ENCODE measurements at regions not wholly inside any gene's neighbourhood (a gene's known extent, or its start where the extent isn't known, plus 50 kb on each side); places are given as distances from the start of the nearest gene placed in this dataset.

DNA sequence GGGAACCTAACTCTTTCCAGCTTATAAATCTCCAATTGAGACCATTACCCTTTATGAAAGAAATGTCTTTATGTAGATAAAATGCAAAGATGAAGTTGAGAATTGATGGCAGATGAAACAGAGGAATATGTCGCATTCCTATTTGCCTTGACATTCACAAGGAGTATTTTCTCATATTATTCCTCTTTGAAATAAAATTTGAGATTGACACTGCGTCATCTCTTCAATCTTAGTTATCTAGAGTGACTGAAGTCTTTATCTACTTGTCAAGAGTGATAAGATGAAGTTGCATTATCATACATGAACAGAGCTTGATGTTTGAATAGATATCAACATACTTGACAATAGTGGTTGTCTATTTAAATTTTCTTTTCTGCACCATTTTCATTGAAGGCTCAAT is 574.4 kb upstream of the SOX9 start:
- H3K9ac ChIP-seq (ENCODE audit: low read depth, low read length) = no peak overlapping the region
- ATAC-seq (ENCODE audit: low read depth) = no peak
- no peak for DNase-seq
- no peak for TF ChIP-seq MAFK (IDR thresholded peaks at IDR 0.05; ENCODE audit: low read depth, low read length)
- TF ChIP-seq RAD21 (IDR thresholded peaks at IDR 0.05; ENCODE audit: low read length) = no peak
- TF ChIP-seq, protein P1, sequence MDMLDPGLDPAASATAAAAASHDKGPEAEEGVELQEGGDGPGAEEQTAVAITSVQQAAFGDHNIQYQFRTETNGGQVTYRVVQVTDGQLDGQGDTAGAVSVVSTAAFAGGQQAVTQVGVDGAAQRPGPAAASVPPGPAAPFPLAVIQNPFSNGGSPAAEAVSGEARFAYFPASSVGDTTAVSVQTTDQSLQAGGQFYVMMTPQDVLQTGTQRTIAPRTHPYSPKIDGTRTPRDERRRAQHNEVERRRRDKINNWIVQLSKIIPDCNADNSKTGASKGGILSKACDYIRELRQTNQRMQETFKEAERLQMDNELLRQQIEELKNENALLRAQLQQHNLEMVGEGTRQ (IDR thresholded peaks at IDR 0.05; ENCODE audit: low read depth, low read length) = no peak
- TF ChIP-seq CEBPB (IDR thresholded peaks at IDR 0.05; ENCODE audit: low read depth, low read length) = no peak
- TF ChIP-seq CHD1 (IDR thresholded peaks at IDR 0.05; ENCODE audit: low read depth, low read length) = no peak
- no peak for TF ChIP-seq POLR2A (IDR thresholded peaks at IDR 0.05; ENCODE audit: low read depth, low read length)
- no peak for TF ChIP-seq RCOR1 (IDR thresholded peaks at IDR 0.05; ENCODE audit: insufficient replicate concordance, low read length)
- no peak for TF ChIP-seq SMC3 (IDR thresholded peaks at IDR 0.05; ENCODE audit: low read depth, low read length)
- no peak for TF ChIP-seq NFE2L2 (IDR thresholded peaks at IDR 0.05; ENCODE audit: low read depth, low read length)
- TF ChIP-seq MXI1 (IDR thresholded peaks at IDR 0.05; ENCODE audit: borderline replicate concordance, low read depth, low read length) = no peak
- H2BK5ac ChIP-seq (ENCODE audit: low read depth, low read length, poor library complexity, severe bottlenecking) = peak overlapping the region; percentile 15
- no peak overlapping the region for H4K8ac ChIP-seq (ENCODE audit: low read depth in 2 of 2, low read length in 2 of 2)
- intact Hi-C loops (cut with micrococcal nuclease) (no loop called here), in situ Hi-C loops (cut with MboI; ENCODE audit: low sequenced_read_pairs) (no loop called here), dilution Hi-C loops (cut with HindIII; ENCODE audit: low sequenced_read_pairs, unreplicated experiment) (no loop called here)
- no peak overlapping the region for H3K4me2 ChIP-seq (ENCODE audit: low read depth, low read length)
- no TSS peak for BruUV-seq (replicated peaks)
- CTCF ChIA-PET = interaction anchor here (0.9 kb wide), 1 partner anchor 224 kb away, joined by 3 read pairs; no protein-coding TSS in a partner anchor
- no peak overlapping the region for H3K4ac ChIP-seq (ENCODE audit: low read depth, low read length)
- no CpG with 5 or more reads among the region's 2 CpGs for WGBS, 2 experiments (ENCODE audit: extremely low coverage in 2 of 2, insufficient read length in 1 of 2)
- no peak overlapping the region for H3K27ac ChIP-seq (ENCODE audit: insufficient read depth, low read length)
- H3K9me1 ChIP-seq (ENCODE audit: insufficient read depth, low read length) = no peaks in the 10 kb centered on the region
- no peak overlapping the region for H2AK9ac ChIP-seq (replicated peaks; ENCODE audit: low read depth, low read length, poor library complexity)
- no peak overlapping the region for H2BK15ac ChIP-seq (ENCODE audit: low read depth, low read length)
- POLR2A ChIA-PET (ENCODE audit: unreplicated experiment) = no interaction called here
- H3K23ac ChIP-seq (ENCODE audit: low read depth, low read length) = no peak overlapping the region
- H3K4me1 ChIP-seq (ENCODE audit: control insufficient read depth, insufficient read depth, low read length) = peaks cover 6% of the 10 kb centered on the region; the same call in 1 of the 2 replicates
- no peaks in the 10 kb centered on the region for H3K9me3 ChIP-seq (ENCODE audit: control insufficient read depth, insufficient read depth, low read length)
- no peak overlapping the region for H4K91ac ChIP-seq (ENCODE audit: insufficient read depth, low read depth, low read length)
- H3K36me3 ChIP-seq (ENCODE audit: control insufficient read depth, insufficient read depth, low read length) = no peaks in the 10 kb centered on the region
- H2AFZ ChIP-seq (replicated peaks; ENCODE audit: low read length, poor library complexity) = no peak overlapping the region
- H3K18ac ChIP-seq (ENCODE audit: low read depth, low read length) = no peak overlapping the region; the same call in 1 of the 2 replicates
- H2BK20ac ChIP-seq (ENCODE audit: low read depth, low read length) = no peak overlapping the region
- no peak overlapping the region for H2AK5ac ChIP-seq (ENCODE audit: low read depth, low read length)
- H3K14ac ChIP-seq (replicated peaks; ENCODE audit: low read depth, low read length) = no peak overlapping the region
- no peaks in the 10 kb centered on the region for H3K27me3 ChIP-seq (ENCODE audit: control insufficient read depth, insufficient read depth, low read length)
- no peak overlapping the region for H3K4me3 ChIP-seq (ENCODE audit: insufficient read depth, low read depth, low read length)
- no peaks in the 10 kb centered on the region for H3K79me1 ChIP-seq (ENCODE audit: low read depth in 1 of 2, low read length in 2 of 2)
- H4K20me1 ChIP-seq (ENCODE audit: insufficient read depth, low read length) = no peaks in the 10 kb centered on the region
- H4K5ac ChIP-seq (ENCODE audit: low read depth, low read length) = no peak overlapping the region
- H3K56ac ChIP-seq (ENCODE audit: extremely low read depth, insufficient read depth, low read length) = no peak overlapping the region
- H2BK120ac ChIP-seq (ENCODE audit: low read depth, low read length) = no peak overlapping the region

Measured in IMR-90 (cell line).